ENCODE measurements at regions not wholly inside any gene's neighbourhood (a gene's known extent, or its start where the extent isn't known, plus 50 kb on each side); places are given as distances from the start of the nearest gene placed in this dataset.
"Not testable (repeated sequence)": the region's sequence is repeated elsewhere in the genome, so short reads cannot be mapped to it uniquely, and the experiment has no call there.

GRCh38 chr3:110253794-110254193, 817.8 kb upstream of the NECTIN3 start:
- no peak for DNase-seq

DNA sequence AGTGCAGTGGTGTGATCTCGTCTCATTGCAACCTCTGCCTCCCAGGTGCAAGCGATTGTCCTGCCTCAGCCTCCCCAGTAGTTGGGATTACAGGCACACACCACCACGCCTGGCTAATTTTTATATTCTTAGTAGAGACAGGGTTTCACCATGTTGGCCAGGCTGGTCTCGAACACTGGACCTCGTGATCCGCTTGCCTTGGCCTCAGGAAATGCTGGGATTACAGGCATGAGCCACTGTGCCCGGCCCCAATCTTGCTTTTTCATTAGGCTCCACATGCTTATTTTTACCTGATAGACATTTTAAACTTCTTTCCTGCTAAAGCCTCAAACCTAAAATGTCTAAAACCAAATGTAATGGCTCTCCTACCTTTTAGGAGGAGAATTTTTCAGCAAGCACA, 817.0 kb upstream of the NECTIN3 start:
- no peak for DNase-seq

- no peak for DNase-seq
Observed at GRCh38 chr3:110261141-110261540, 810.5 kb upstream of the NECTIN3 start.

DNA sequence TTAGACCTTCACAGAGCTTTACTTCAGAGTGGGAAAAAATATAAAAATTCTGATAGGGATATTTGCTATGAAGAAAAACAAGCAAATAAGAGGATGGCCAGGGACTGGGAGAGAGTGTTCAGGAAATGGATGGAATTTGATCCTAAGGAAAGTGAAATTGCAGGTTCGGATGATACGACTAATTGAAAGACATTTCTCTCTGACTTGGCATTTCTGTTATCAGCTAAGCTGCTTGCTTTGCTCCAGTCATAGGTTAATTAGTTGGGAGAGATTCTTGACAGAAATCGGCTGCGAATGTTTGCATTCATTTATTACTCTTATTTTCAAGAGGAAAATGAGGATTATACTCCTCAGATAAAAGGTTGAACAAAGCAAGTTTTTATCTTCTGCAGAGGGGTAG, 808.7 kb upstream of the NECTIN3 start:
- DNase-seq: no peak

DNA sequence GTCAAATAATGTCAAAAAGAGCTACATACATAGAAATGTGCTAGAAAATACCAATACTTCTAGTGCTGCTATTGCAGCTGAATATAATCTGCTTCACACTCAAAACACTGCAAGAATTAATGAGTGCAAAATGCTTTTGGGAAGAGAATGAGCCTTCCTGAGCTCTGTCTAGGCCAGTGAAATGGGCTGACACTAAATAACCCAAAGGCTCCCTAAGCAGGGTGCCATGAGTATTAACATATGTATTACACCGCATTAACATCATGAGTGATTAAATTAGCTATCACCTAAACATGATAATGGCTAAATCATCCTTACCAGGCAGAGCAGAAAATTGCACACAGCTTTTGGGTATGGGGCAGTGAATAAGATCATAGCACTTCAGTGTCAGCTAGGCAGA, 806.3 kb upstream of the NECTIN3 start:
- no peak for DNase-seq

DNA sequence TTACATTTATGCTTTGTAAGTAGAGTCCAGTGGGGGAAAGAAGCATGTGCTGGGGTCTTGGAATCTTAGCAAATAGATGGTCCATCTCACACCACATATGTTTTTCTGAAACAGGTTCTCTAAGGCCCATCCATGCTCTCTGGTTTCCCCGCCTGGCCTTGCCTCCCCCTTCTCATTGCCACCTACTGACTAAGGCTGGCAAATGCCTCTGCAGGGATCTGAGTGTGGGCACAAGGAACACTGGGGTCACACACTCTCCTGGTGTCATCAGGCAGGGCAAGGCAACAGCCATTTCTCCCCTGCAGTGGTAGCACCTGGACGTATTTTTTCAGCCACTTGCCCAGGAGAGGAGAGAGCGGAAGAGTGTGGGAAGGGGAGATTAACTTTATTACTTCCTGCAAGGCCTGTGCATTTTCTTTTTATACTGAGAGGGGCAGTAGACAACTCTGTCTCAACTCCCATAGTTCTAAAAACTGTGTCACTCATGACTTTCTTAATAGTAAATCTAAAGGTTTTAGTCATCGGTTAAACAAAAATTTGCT, 804.2 kb upstream of the NECTIN3 start:
- DNase-seq: no peak

- DNase-seq: no peak
Observed at GRCh38 chr3:110272525-110272924, 799.1 kb upstream of the NECTIN3 start.

DNA sequence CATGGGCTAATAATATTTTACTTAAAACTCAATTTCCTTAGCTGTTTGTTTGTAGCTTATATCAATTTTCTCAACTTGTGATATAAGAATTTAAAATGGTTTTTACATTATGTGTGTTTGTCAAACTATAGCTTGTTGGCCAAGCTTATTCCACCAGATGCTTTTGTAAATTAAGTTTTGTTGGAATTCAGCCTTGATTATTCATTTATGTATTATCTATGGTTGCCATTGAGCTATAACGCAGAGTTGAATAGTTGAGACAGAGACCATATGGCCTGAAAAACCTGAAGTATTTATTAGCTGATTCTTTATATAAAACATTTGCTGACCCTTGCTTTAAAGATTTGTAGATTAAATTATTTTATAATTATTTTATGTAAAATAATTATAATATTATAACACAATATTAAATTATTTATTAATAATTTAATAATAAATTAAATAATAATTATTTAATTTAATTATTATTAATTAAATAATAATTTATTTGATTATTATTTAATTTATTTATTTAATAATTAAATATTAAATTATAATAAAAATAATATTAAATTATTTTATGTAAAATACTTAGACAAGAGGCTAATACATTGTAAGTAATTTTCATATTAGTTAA, 779.6 kb upstream of the NECTIN3 start:
- DNase-seq: no peak

DNA sequence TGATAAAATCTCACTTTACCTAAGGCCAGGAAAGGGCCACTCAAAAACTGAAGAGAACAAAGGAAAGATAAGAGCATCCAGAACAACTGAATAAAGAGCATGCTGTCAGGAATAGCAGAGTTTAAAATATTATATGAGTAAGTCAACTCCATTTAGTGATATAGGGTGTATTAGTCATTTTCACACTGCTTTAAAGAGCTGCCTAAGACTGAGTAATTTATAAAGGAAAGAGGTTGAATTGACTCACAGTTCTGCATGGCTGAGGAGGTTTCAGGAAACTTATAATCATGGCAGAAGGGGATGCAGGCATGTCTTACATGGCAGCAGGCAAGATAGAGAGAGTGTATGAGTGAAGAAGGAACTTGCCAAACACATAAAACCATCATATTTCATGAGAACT, 778.0 kb upstream of the NECTIN3 start:
- DNase-seq: no peak

- no peak for DNase-seq
Observed at GRCh38 chr3:110296885-110297284, 774.7 kb upstream of the NECTIN3 start.

GRCh38 chr3:110301781-110302180, 769.8 kb upstream of the NECTIN3 start:
- DNase-seq: no peak

DNA sequence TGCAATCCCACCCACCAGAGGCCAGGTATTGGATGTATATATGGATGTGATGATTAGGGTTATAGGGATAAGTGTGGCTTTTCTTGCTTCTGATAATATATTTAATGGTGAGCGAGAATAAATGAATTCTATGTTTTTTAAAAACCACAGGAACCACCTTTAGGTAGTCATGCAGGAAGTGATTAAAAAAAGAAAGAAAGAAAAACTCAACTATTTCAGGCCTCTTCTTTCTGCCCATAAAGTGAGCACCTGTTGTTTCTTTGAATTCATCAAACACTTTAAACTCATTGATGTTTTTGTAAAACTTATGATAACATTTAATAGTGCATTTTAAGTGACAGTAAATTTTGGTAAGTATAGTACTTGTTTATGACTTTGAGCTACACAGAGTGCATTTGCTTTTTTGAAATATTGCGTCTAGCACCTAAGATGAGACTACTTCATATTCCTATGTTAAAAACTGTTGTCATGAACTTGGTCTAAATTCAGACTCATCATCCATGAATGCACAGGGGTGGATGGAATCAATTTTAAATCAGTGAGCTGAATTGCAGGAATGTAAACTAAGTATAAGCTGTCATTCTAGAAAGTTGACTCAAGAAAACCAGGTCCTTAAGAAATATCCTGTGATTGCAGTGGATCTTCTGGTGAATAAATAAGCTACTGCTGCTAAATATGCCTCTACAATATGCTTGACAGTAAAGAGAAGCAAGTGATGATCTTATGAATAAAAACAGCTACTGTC, 764.4 kb upstream of the NECTIN3 start:
- no peak for DNase-seq

DNA sequence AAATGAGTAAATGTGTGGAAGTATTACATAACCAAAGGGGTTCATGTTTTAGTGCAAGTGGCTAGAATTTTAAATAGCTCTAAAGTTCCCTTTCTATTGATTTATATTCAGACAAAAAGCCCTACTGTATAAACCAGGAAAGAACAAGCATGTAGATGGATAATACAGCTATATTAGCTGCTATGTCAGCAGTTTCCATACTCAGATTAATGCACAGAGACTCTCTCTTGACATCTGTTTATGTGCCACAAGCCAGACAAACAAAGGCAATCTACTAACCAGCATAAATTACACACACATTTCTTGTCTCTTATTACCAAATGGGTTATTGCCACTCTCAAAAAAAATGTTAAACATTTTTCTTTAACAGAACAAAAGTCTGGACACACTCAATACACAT, 760.1 kb upstream of the NECTIN3 start:
- DNase-seq: no peak

DNA sequence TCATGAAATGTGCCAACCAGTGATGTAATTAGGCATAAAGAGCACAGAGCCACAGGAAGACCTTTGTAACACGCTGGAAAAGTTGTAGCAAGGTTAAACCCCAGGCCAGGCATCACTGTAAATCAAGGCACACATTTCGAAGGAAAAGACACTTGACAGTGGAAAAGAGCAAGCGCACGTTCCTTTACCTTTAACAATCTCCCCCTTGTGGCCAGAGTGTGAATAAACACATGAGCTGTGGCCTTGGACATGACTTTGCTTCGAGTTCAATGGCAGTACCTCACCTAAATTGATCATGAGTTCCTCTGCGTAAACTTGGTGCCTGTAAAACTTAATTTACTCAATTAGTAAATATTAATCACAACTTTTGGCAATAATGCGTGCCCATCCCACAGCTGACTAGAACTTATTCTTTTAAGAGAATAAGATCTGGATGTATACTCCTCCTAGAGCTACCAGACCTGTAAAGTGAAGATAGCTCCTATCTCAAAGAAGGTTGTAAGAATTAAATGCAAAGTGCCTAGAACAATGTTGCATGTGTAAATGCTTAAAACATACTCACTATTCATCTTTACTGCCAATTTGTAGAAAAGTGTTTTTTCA, 757.0 kb upstream of the NECTIN3 start:
- peak; percentile 30 to 74 for DNase-seq

DNA sequence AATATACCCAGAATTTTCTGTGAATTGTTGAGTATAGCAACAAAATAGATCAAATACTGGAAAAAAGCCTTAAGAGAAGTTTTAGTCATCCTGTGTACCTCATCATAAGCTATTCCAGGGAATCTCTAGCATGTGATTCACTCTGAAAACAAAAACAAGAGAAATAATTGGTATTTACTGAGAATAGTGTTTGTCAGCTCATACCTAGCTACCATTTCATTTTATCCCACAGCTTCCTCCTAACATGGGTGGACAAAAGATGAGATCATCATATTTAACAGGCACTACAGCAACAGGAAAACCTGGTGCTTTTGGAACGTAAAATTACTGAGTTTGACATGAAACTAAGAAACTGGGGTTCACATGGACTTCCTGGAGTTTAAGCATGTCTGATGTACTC, 753.5 kb upstream of the NECTIN3 start:
- DNase-seq: no peak

GRCh38 chr3:110323349-110323748, 748.3 kb upstream of the NECTIN3 start:
- no peak for DNase-seq

DNA sequence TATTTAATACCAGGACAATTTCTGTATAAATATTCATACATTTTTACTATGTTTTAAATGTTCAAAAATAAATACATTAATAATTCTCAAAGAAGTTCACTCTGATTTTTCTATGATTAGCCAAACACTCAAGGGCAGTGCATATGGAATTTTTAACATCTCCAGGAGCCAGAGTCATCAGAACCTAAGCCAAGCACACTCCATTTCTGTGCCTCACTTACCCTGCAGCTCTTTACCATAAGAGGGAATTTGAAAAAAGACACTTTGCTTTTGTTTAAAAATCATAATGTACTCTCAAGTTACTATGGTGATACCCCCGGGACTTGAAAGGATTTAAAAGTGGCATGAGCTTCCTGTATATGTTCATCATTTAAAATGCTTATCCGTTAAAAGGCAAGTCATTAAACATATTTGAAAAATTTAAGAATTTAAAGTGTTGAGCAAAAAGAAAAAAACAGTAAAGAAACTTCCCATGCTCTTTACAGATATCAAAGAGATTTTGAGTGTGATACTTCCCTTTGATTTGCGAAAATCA, 747.4 kb upstream of the NECTIN3 start:
- peak in 1 of 2 donors; percentile 1 for DNase-seq

GRCh38 chr3:110327870-110328269, 743.7 kb upstream of the NECTIN3 start:
- no peak for DNase-seq

DNA sequence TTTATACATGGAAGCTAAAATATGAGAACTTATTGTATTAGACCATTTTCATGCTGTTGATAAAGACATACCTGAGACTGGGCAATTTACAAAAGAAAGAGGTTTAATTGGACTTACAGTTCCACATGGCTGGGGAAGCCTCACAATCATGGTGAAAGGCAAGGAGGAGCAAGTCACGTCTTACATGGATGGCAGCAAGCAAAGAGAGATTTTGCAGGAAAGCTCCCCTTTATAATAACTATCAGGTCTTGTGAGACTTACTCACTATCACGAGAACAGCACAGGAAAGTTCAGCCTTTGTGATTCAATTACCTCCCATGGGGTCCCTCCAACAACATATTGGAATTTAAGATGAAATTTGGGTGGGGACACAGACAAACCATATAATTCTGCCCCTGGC, 740.1 kb upstream of the NECTIN3 start:
- not testable (repeated sequence) for DNase-seq

- DNase-seq: no peak
Observed at GRCh38 chr3:110332629-110333028, 739.0 kb upstream of the NECTIN3 start.

DNA sequence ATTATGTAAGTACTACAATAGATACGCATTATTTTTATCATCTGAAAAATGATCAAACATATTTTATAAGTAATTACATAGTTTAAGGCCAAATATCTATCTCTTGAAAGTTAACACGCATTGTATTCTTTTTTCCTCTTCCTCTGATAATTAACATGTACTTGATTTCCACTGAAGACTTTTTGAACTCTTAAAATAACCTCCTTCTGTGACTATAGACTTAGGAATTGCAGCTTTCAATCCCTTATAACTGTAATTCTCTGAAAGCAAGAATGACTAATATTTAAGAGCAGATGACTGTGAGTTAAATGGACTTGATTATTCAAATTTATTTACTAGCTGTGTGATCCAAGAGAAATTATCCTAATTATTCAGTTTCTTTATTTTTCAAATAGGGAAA, 730.6 kb upstream of the NECTIN3 start:
- DNase-seq: no peak

GRCh38 chr3:110343376-110343775, 728.2 kb upstream of the NECTIN3 start:
- no peak for DNase-seq

- no peak for DNase-seq
Observed at GRCh38 chr3:110343945-110344344, 727.7 kb upstream of the NECTIN3 start.

- DNase-seq: no peak
Observed at GRCh38 chr3:110344487-110344886, 727.1 kb upstream of the NECTIN3 start.

Measured in CD4-positive, alpha-beta T cell treated with Interferon alpha-2 for 1 hour (primary cell).